SK-N-SH treated with all-trans-retinoic acid at 6 μM for 48 hours (cell line): ENCODE measurements at regions not wholly inside any gene's neighbourhood (a gene's known extent, or its start where the extent isn't known, plus 50 kb on each side); places are given as distances from the start of the nearest gene placed in this dataset.

Experiments used
- ATAC-seq: fragments of 200-7000 bp; cut with Tn5 transposase; 3 replicates; pipeline ENCODE4 v1.9.1; 2020; ENCODE audit warnings: mild to moderate bottlenecking, moderate library complexity
- BACH2 ChIP-seq: fragments of 250-450 bp; sonication (Bioruptor Pico); IDR thresholded peaks from 2 replicates; pipeline ENCODE4 v1.9.0; 2021; ENCODE audit warnings: mild to moderate bottlenecking, borderline replicate concordance
- ESRRG ChIP-seq: fragments of 250-450 bp; sonication (Bioruptor Pico); IDR thresholded peaks from 2 replicates; pipeline ENCODE4 v1.6.1; 2021; ENCODE audit warnings: mild to moderate bottlenecking
- GLIS3 ChIP-seq: fragments of 250-450 bp; sonication (Bioruptor Pico); IDR thresholded peaks from 2 replicates; pipeline ENCODE4 v1.5.0; 2020; ENCODE audit warnings: mild to moderate bottlenecking, moderate library complexity
- OSR1 ChIP-seq: fragments of 250-450 bp; sonication (Bioruptor Pico); IDR thresholded peaks from 2 replicates; pipeline ENCODE4 v1.8.0; 2022; ENCODE audit warnings: moderate library complexity, mild to moderate bottlenecking, inconsistent platforms
- PPARA ChIP-seq: fragments of 250-450 bp; sonication (Bioruptor Pico); IDR thresholded peaks from 2 replicates; pipeline ENCODE4 v1.5.0; 2020; ENCODE audit warnings: mild to moderate bottlenecking, borderline replicate concordance
- RARB ChIP-seq: fragments of 250-450 bp; sonication (Bioruptor Pico); IDR thresholded peaks from 2 replicates; pipeline ENCODE4 v1.8.0; 2021; ENCODE audit warnings: mild to moderate bottlenecking, moderate library complexity
- SNAI2 ChIP-seq: fragments of 250-450 bp; sonication (Bioruptor Pico); IDR thresholded peaks from 2 replicates; pipeline ENCODE4 v1.5.0; 2020; ENCODE audit warnings: mild to moderate bottlenecking, moderate library complexity
- TCF4 ChIP-seq: fragments of 250-450 bp; sonication (Bioruptor Pico); IDR thresholded peaks from 2 replicates; pipeline ENCODE4 v1.8.0; 2021; ENCODE audit warnings: mild to moderate bottlenecking, moderate library complexity, borderline replicate concordance
- TOX ChIP-seq: fragments of 250-450 bp; sonication (Bioruptor Pico); IDR thresholded peaks from 2 replicates; pipeline ENCODE4 v1.8.0; 2021; ENCODE audit warnings: mild to moderate bottlenecking, moderate library complexity, borderline replicate concordance
- ZC3H10 ChIP-seq: fragments of 250-450 bp; sonication (Bioruptor Pico); IDR thresholded peaks from 2 replicates; pipeline ENCODE4 v1.5.1; 2021; ENCODE audit warnings: mild to moderate bottlenecking, moderate library complexity
- ZFP3 ChIP-seq: fragments of 250-450 bp; sonication (Bioruptor Pico); IDR thresholded peaks from 2 replicates; pipeline ENCODE4 v1.5.0; 2020; ENCODE audit warnings: mild to moderate bottlenecking, moderate library complexity
- ZFP30 ChIP-seq: fragments of 450-650 bp; formaldehyde crosslinking; IDR thresholded peaks from 2 replicates; pipeline ENCODE4 v1.5.0; 2022; ENCODE audit warnings: mild to moderate bottlenecking, moderate library complexity
- ZNF565 ChIP-seq: fragments of 450-650 bp; formaldehyde crosslinking; conservative IDR thresholded peaks from 2 replicates; pipeline ENCODE4 v1.5.0; 2020; ENCODE audit warnings: low read depth, mild to moderate bottlenecking, moderate library complexity
- ZNF70 ChIP-seq: fragments of 450-650 bp; formaldehyde crosslinking; IDR thresholded peaks from 2 replicates; pipeline ENCODE4 v1.5.0; 2020; ENCODE audit warnings: mild to moderate bottlenecking, moderate library complexity
- ZNF8 ChIP-seq: fragments of 450-650 bp; formaldehyde crosslinking; IDR thresholded peaks from 2 replicates; pipeline ENCODE4 v1.5.0; 2020; ENCODE audit warnings: mild to moderate bottlenecking, moderate library complexity
- TF ChIP-seq, protein P1 (sequence below): fragments of 250-450 bp; sonication (Bioruptor Pico); IDR thresholded peaks from 2 replicates; pipeline ENCODE4 v1.5.1; 2021; ENCODE audit warnings: mild to moderate bottlenecking, moderate library complexity
- TF ChIP-seq, protein P2 (sequence below): fragments of 250-450 bp; sonication (Bioruptor Pico); IDR thresholded peaks from 2 replicates; pipeline ENCODE4 v1.8.0; 2020; ENCODE audit warnings: mild to moderate bottlenecking, moderate library complexity, borderline replicate concordance
- TF ChIP-seq, protein P3 (sequence below): fragments of 250-450 bp; sonication (Bioruptor Pico); IDR thresholded peaks from 2 replicates; pipeline ENCODE4 v1.5.0; 2020; ENCODE audit warnings: mild to moderate bottlenecking, moderate library complexity
- TF ChIP-seq, protein P4 (sequence below): fragments of 250-450 bp; sonication (Bioruptor Pico); IDR thresholded peaks from 2 replicates; pipeline ENCODE4 v1.5.1; 2020; ENCODE audit warnings: low read depth, mild to moderate bottlenecking, moderate library complexity

- no peak for ATAC-seq
- TF ChIP-seq BACH2 (no peak), SNAI2 (CRISPR knock-in tag) (no peak), ZC3H10 (CRISPR knock-in tag) (no peak), TOX (CRISPR knock-in tag) (no peak), GLIS3 (CRISPR knock-in tag) (no peak), ZNF70 (CRISPR knock-in tag) (no peak), PPARA (CRISPR knock-in tag) (no peak), ZNF565 (CRISPR knock-in tag) (no peak), ZNF8 (no peak), ZFP3 (CRISPR knock-in tag) (no peak), ZFP30 (CRISPR knock-in tag) (no peak), ESRRG (CRISPR knock-in tag) (no peak), OSR1 (no peak), RARB (CRISPR knock-in tag) (no peak)
- TF ChIP-seq, protein P1, sequence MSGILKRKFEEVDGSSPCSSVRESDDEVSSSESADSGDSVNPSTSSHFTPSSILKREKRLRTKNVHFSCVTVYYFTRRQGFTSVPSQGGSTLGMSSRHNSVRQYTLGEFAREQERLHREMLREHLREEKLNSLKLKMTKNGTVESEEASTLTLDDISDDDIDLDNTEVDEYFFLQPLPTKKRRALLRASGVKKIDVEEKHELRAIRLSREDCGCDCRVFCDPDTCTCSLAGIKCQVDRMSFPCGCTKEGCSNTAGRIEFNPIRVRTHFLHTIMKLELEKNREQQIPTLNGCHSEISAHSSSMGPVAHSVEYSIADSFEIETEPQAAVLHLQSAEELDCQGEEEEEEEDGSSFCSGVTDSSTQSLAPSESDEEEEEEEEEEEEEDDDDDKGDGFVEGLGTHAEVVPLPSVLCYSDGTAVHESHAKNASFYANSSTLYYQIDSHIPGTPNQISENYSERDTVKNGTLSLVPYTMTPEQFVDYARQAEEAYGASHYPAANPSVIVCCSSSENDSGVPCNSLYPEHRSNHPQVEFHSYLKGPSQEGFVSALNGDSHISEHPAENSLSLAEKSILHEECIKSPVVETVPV = no peak
- TF ChIP-seq, protein P2, sequence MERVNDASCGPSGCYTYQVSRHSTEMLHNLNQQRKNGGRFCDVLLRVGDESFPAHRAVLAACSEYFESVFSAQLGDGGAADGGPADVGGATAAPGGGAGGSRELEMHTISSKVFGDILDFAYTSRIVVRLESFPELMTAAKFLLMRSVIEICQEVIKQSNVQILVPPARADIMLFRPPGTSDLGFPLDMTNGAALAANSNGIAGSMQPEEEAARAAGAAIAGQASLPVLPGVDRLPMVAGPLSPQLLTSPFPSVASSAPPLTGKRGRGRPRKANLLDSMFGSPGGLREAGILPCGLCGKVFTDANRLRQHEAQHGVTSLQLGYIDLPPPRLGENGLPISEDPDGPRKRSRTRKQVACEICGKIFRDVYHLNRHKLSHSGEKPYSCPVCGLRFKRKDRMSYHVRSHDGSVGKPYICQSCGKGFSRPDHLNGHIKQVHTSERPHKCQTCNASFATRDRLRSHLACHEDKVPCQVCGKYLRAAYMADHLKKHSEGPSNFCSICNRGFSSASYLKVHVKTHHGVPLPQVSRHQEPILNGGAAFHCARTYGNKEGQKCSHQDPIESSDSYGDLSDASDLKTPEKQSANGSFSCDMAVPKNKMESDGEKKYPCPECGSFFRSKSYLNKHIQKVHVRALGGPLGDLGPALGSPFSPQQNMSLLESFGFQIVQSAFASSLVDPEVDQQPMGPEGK (CRISPR knock-in tag) = no peak
- TF ChIP-seq, protein P3, sequence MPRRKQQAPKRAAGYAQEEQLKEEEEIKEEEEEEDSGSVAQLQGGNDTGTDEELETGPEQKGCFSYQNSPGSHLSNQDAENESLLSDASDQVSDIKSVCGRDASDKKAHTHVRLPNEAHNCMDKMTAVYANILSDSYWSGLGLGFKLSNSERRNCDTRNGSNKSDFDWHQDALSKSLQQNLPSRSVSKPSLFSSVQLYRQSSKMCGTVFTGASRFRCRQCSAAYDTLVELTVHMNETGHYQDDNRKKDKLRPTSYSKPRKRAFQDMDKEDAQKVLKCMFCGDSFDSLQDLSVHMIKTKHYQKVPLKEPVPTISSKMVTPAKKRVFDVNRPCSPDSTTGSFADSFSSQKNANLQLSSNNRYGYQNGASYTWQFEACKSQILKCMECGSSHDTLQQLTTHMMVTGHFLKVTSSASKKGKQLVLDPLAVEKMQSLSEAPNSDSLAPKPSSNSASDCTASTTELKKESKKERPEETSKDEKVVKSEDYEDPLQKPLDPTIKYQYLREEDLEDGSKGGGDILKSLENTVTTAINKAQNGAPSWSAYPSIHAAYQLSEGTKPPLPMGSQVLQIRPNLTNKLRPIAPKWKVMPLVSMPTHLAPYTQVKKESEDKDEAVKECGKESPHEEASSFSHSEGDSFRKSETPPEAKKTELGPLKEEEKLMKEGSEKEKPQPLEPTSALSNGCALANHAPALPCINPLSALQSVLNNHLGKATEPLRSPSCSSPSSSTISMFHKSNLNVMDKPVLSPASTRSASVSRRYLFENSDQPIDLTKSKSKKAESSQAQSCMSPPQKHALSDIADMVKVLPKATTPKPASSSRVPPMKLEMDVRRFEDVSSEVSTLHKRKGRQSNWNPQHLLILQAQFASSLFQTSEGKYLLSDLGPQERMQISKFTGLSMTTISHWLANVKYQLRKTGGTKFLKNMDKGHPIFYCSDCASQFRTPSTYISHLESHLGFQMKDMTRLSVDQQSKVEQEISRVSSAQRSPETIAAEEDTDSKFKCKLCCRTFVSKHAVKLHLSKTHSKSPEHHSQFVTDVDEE (CRISPR knock-in tag) = no peak
These were observed 66.7 kb upstream of the ATP2B1 start for GRCh38 chr12:89775063-89775985.

DNA sequence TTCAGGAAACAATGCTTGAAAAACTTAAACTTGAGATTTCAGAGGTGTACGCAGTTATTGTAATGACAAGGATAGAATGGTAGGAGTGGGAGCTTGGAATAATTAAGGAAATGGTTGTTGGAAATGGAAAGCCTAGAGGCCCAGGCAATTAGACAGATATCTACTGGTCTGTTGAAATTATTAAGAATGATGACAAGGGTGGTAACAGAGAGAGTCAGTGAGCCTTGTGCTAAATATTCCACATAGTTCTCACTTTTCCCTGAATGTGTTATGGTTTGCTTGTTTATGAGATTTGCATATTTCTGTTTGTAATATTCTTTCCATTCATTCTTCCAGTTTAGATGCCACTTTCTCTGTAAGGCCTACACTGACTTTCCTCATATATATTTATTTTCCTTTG lies 66.0 kb upstream of the ATP2B1 start:
- no peak for ATAC-seq
- TF ChIP-seq, protein P2 (CRISPR knock-in tag) = no peak
- TF ChIP-seq, protein P1 = no peak
- TF ChIP-seq PPARA (CRISPR knock-in tag) (no peak), SNAI2 (CRISPR knock-in tag) (no peak), TCF4 (CRISPR knock-in tag) (no peak), OSR1 (no peak), ESRRG (CRISPR knock-in tag) (no peak)

- TF ChIP-seq ZFP3 (CRISPR knock-in tag) (no peak), TCF4 (CRISPR knock-in tag) (no peak), ZNF565 (CRISPR knock-in tag) (no peak), PPARA (CRISPR knock-in tag) (no peak), RARB (CRISPR knock-in tag) (no peak), SNAI2 (CRISPR knock-in tag) (no peak), BACH2 (no peak), ZNF8 (no peak), ZC3H10 (CRISPR knock-in tag) (no peak)
- TF ChIP-seq, protein P1 = no peak
- TF ChIP-seq, protein P3 (CRISPR knock-in tag) = no peak
- TF ChIP-seq, protein P4, sequence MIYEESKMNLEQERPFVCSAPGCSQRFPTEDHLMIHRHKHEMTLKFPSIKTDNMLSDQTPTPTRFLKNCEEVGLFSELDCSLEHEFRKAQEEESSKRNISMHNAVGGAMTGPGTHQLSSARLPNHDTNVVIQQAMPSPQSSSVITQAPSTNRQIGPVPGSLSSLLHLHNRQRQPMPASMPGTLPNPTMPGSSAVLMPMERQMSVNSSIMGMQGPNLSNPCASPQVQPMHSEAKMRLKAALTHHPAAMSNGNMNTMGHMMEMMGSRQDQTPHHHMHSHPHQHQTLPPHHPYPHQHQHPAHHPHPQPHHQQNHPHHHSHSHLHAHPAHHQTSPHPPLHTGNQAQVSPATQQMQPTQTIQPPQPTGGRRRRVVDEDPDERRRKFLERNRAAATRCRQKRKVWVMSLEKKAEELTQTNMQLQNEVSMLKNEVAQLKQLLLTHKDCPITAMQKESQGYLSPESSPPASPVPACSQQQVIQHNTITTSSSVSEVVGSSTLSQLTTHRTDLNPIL (CRISPR knock-in tag) = no peak
- ATAC-seq = no peak
These were observed 61.8 kb upstream of the ATP2B1 start for GRCh38 chr12:89770391-89770790.
